Activated naive CD4-positive, alpha-beta T cell treated with anti-CD3 and anti-CD28 coated beads, Interleukin-2, amount 50 U/mL, for 24 hours (primary cell): ENCODE measurements at regions not wholly inside any gene's neighbourhood (a gene's known extent, or its start where the extent isn't known, plus 50 kb on each side); places are given as distances from the start of the nearest gene placed in this dataset.
"Not testable (repeated sequence)": the region's sequence is repeated elsewhere in the genome, so short reads cannot be mapped to it uniquely, and the experiment has no call there.

ENCODE experiments used
- H3K27ac Mint-ChIP-seq: one replicate; pipeline ENCODE4 v1.8.0; 2021; ENCODE audit warnings: mild to moderate bottlenecking, mixed read lengths
- H3K27me3 Mint-ChIP-seq: one replicate; pipeline ENCODE4 v1.8.0; 2021; ENCODE audit warnings: mixed read lengths
- H3K36me3 Mint-ChIP-seq: one replicate; pipeline ENCODE4 v1.8.0; 2021; ENCODE audit warnings: mixed read lengths
- H3K4me1 Mint-ChIP-seq: one replicate; pipeline ENCODE4 v1.8.0; 2021; ENCODE audit warnings: mixed read lengths
- H3K4me3 Mint-ChIP-seq: one replicate; pipeline ENCODE4 v1.8.0; 2021; ENCODE audit warnings: mild to moderate bottlenecking, mixed read lengths
- H3K9me3 Mint-ChIP-seq: one replicate; pipeline ENCODE4 v1.8.0; 2021; ENCODE audit warnings: mixed read lengths

DNA sequence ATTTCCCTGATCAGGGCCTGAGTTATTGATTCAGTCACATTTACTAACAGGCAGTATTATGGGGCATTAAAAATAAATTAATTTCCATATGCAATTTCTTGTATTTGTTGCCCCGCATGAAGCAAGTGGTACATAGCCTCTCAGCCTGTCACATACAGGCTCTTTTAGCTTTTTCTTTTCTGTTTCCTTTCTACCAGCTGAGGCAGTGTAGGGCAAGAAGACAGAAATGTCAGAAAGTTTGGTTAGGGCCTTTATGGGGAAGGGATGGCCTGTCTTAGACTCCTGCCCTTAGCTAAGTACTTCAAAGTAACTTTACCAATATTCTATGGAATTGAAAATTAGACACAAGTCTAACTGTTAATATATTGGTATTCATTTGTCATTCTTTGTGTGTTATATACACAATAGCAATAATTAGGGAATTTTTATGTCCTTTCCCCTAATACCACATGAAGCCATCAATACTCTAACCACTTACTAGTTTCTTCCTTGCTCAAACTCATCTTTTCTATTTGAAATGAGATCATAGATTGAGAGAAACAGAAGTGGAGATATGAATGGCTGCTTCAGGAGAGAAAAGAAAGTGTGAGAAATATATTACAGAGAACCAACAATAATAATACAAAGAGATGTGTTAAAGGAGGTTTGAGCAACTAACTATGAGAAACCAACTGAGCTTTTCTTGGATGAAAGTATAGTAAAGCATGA is 669.6 kb downstream of the PCDH17 start:
- H3K4me3 Mint-ChIP-seq: no peak overlapping the region
- H3K36me3 Mint-ChIP-seq: no peaks in the 10 kb centered on the region
- no peak overlapping the region for H3K27ac Mint-ChIP-seq
- H3K9me3 Mint-ChIP-seq: peaks cover 4% of the 10 kb centered on the region
- H3K4me1 Mint-ChIP-seq: no peaks in the 10 kb centered on the region
- no peaks in the 10 kb centered on the region for H3K27me3 Mint-ChIP-seq

- Mint-ChIP-seq H3K4me1 (no peaks in the 10 kb centered on the region), H3K27me3 (no peaks in the 10 kb centered on the region), H3K36me3 (no peaks in the 10 kb centered on the region), H3K9me3 (peaks cover 5% of the 10 kb centered on the region), H3K27ac (no peak overlapping the region), H3K4me3 (no peak overlapping the region)
Observed at GRCh38 chr13:58302349-58302748, 670.8 kb downstream of the PCDH17 start.

GRCh38 chr13:58306062-58306461 is 674.5 kb downstream of the PCDH17 start:
- H3K27me3 Mint-ChIP-seq: no peaks in the 10 kb centered on the region
- H3K4me3 Mint-ChIP-seq: no peak overlapping the region
- H3K36me3 Mint-ChIP-seq: no peaks in the 10 kb centered on the region
- no peak overlapping the region for H3K27ac Mint-ChIP-seq
- H3K9me3 Mint-ChIP-seq: peaks cover 5% of the 10 kb centered on the region
- H3K4me1 Mint-ChIP-seq: no peaks in the 10 kb centered on the region

DNA sequence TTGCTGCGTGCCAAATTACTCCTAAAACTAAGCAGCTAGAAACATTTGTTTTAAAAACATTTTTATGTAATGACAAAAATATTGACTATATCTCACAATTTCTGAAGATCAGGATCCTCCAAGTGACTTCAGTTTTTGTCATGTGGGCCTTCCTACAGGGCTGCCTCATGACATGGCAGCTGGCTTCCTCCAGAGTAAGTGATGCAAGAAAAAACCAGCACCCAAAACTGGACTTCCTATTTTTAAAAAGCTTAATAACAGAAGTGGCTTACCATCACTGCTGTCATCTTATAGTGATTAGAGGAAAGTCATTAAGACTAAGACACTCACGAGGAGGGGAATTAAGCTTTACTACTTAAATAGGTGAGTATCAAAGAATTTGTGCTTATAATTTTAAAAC is 681.7 kb downstream of the PCDH17 start:
- Mint-ChIP-seq H3K4me3 (no peak overlapping the region), H3K27me3 (no peaks in the 10 kb centered on the region), H3K36me3 (no peaks in the 10 kb centered on the region), H3K9me3 (peaks cover 5% of the 10 kb centered on the region), H3K27ac (no peak overlapping the region), H3K4me1 (no peaks in the 10 kb centered on the region)

DNA sequence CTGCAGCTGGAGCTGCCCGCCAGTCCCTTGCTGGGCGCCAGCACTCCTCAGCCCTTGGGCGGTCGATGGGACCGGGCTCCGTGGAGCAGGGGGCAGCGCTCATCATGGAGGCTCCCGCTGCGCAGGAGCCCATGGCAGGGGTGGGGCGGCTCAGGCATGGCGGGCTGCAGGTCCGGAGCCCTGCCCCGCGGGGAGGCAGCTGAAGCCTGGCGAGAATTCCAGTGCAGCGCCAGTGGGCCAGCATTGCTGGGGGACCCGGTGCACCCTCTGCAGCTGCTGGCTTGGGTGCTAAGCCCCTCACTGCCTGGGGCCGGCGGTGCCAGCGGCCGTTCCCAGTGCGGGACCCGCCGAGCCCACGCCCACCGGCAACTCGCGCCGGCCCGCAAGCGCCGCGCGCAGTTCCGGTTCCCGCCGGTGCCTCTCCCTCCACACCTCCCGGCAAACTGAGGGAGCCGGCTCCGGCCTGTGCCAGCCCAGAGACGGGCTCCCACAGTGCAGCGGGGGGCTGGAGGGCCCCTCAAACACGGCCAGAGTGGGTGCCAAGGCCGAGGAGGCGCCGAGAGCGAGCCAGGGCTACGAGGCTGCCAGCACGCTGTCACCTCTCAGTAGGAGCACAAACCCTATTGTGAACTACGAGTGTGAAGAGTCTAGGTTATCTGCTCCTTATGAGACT is 687.1 kb downstream of the PCDH17 start:
- Mint-ChIP-seq H3K27me3 (no peaks in the 10 kb centered on the region), H3K4me1 (no peaks in the 10 kb centered on the region), H3K27ac (no peak overlapping the region), H3K36me3 (no peaks in the 10 kb centered on the region), H3K4me3 (no peak overlapping the region), H3K9me3 (peaks cover 5% of the 10 kb centered on the region)

- Mint-ChIP-seq H3K27ac (no peak overlapping the region), H3K9me3 (no peaks in the 10 kb centered on the region), H3K27me3 (no peaks in the 10 kb centered on the region), H3K4me3 (no peak overlapping the region), H3K4me1 (no peaks in the 10 kb centered on the region), H3K36me3 (no peaks in the 10 kb centered on the region)
Observed at GRCh38 chr13:58324161-58324560, 692.6 kb downstream of the PCDH17 start.

- H3K27ac Mint-ChIP-seq: no peak overlapping the region
- no peaks in the 10 kb centered on the region for H3K4me1 Mint-ChIP-seq
- no peak overlapping the region for H3K4me3 Mint-ChIP-seq
- peaks cover 6% of the 10 kb centered on the region for H3K9me3 Mint-ChIP-seq
- H3K36me3 Mint-ChIP-seq: no peaks in the 10 kb centered on the region
- H3K27me3 Mint-ChIP-seq: no peaks in the 10 kb centered on the region
Observed at GRCh38 chr13:58329746-58330145, 698.2 kb downstream of the PCDH17 start.

DNA sequence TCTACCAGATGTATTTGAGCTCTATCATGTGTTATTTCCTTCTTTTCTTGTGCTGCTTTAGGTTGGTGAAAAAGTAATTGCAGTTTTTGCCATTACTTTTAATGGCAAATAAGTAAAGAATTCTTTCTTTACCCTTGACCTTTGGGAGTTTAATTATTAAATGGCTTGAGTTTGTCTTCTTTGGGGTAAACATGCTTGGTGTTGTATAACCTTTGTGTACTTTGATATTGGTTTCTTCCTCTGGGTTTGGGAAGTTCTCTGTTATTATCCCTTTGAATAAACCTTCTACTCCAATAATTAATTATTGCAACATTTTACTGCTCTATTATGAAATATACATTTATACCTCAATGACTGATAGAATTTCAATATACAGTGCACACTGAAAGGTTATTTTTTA is 709.4 kb downstream of the PCDH17 start:
- H3K4me1 Mint-ChIP-seq: no peaks in the 10 kb centered on the region
- H3K27ac Mint-ChIP-seq: no peak overlapping the region
- H3K4me3 Mint-ChIP-seq: no peak overlapping the region
- no peaks in the 10 kb centered on the region for H3K27me3 Mint-ChIP-seq
- H3K36me3 Mint-ChIP-seq: no peaks in the 10 kb centered on the region
- H3K9me3 Mint-ChIP-seq: peaks cover 11% of the 10 kb centered on the region

GRCh38 chr13:58341318-58341717 is 709.8 kb downstream of the PCDH17 start:
- no peaks in the 10 kb centered on the region for H3K36me3 Mint-ChIP-seq
- no peaks in the 10 kb centered on the region for H3K27me3 Mint-ChIP-seq
- no peak overlapping the region for H3K4me3 Mint-ChIP-seq
- H3K9me3 Mint-ChIP-seq: peaks cover 11% of the 10 kb centered on the region
- no peaks in the 10 kb centered on the region for H3K4me1 Mint-ChIP-seq
- no peak overlapping the region for H3K27ac Mint-ChIP-seq

DNA sequence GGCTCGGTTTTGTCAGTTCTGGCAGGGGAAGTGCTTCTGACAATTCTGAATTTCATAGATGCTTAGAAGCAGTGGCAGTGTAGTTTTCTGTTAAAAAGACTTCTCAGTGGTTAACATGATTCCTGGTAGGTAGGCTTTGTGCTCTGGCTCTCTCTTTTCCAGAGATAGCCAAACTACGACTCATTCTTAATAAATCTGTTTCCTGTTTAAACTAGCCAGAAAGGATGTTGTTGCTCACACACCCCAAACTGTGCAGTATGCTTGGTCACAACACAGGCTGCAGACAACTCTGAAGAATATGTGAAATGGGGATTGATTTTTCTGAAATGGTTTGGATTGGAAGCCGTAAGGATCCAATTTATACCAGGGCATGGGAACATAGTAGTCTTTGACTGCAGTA is 711.5 kb downstream of the PCDH17 start:
- Mint-ChIP-seq H3K27ac (no peak overlapping the region), H3K36me3 (no peaks in the 10 kb centered on the region)

GRCh38 chr13:58352100-58352499 is 720.6 kb downstream of the PCDH17 start:
- H3K27me3 Mint-ChIP-seq, H3K4me3 Mint-ChIP-seq, H3K4me1 Mint-ChIP-seq, H3K36me3 Mint-ChIP-seq, H3K27ac Mint-ChIP-seq: not testable (repeated sequence)
- H3K9me3 Mint-ChIP-seq: peaks cover 14% of the 10 kb centered on the region

More for the DNA sequence above, 711.5 kb downstream of the PCDH17 start:
- no peak overlapping the region for H3K4me3 Mint-ChIP-seq
- peaks cover 6% of the 10 kb centered on the region for H3K9me3 Mint-ChIP-seq
- no peaks in the 10 kb centered on the region for H3K4me1 Mint-ChIP-seq
- H3K27me3 Mint-ChIP-seq: no peaks in the 10 kb centered on the region

- no peaks in the 10 kb centered on the region for H3K4me1 Mint-ChIP-seq
- H3K4me3 Mint-ChIP-seq: no peak overlapping the region
- no peak overlapping the region for H3K27ac Mint-ChIP-seq
- no peaks in the 10 kb centered on the region for H3K9me3 Mint-ChIP-seq
- H3K27me3 Mint-ChIP-seq: no peaks in the 10 kb centered on the region
- no peaks in the 10 kb centered on the region for H3K36me3 Mint-ChIP-seq
Observed at GRCh38 chr13:58369936-58370335, 738.4 kb downstream of the PCDH17 start.

- Mint-ChIP-seq H3K9me3 (no peaks in the 10 kb centered on the region), H3K4me1 (no peaks in the 10 kb centered on the region), H3K27ac (no peak overlapping the region)
Observed at GRCh38 chr13:58376349-58376748, 744.8 kb downstream of the PCDH17 start.

DNA sequence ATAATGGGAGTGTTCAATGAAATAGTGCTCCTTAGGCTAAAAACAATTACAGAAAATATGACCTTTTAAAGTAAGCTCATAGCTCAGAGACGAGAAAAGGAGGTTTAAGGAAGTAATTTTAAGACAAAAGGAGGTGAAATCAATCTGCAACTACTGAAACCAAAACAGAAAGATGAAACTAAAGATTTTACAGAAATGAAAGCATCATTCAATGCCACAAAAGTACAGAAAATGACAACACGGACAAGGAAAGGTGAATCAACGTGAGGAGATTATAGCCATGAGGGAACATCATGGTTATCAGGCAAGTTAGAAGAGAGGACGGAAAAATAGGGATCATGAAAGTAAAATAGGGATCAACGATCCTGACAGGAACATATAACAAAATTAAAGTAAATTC is 745.2 kb downstream of the PCDH17 start:
- Mint-ChIP-seq H3K4me1 (no peaks in the 10 kb centered on the region), H3K4me3 (no peak overlapping the region), H3K27ac (no peak overlapping the region), H3K9me3 (no peaks in the 10 kb centered on the region), H3K36me3 (no peaks in the 10 kb centered on the region), H3K27me3 (no peaks in the 10 kb centered on the region)

More at GRCh38 chr13:58376349-58376748, 744.8 kb downstream of the PCDH17 start:
- no peaks in the 10 kb centered on the region for H3K27me3 Mint-ChIP-seq
- no peaks in the 10 kb centered on the region for H3K36me3 Mint-ChIP-seq
- no peak overlapping the region for H3K4me3 Mint-ChIP-seq

DNA sequence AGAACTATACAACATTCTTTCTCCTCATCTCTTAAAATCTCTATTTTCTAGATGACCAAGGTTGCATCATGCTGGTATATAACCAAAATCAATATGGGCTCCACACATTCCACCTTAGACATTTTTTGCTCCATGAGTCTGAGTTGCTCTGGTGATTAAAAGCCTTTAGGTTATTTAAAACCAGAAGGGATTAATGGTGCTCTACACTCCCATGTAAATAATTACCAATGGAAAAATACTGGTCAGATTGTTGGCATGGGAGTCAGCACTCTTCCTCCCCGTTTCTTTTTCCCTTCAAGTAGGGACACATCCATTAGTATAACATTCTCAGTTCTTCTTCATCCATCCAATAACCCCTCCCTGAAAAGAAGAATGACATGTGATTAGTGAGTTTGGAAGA is 747.7 kb downstream of the PCDH17 start:
- no peaks in the 10 kb centered on the region for H3K4me1 Mint-ChIP-seq
- no peak overlapping the region for H3K27ac Mint-ChIP-seq
- H3K4me3 Mint-ChIP-seq: no peak overlapping the region
- no peaks in the 10 kb centered on the region for H3K27me3 Mint-ChIP-seq
- no peaks in the 10 kb centered on the region for H3K36me3 Mint-ChIP-seq
- no peaks in the 10 kb centered on the region for H3K9me3 Mint-ChIP-seq

- not testable (repeated sequence) for H3K4me1 Mint-ChIP-seq, H3K4me3 Mint-ChIP-seq, H3K27me3 Mint-ChIP-seq, H3K36me3 Mint-ChIP-seq, H3K27ac Mint-ChIP-seq, H3K9me3 Mint-ChIP-seq
Observed at GRCh38 chr13:58385336-58385735, 753.8 kb downstream of the PCDH17 start.
